Stimulated activated CD8-positive, alpha-beta memory T cell treated with anti-CD3 and anti-CD28 coated beads, Interleukin-7, amount 100 ng/mL, for 24 hours (primary cell): ENCODE measurements at regions not wholly inside any gene's neighbourhood (a gene's known extent, or its start where the extent isn't known, plus 50 kb on each side); places are given as distances from the start of the nearest gene placed in this dataset.
"Not testable (repeated sequence)": the region's sequence is repeated elsewhere in the genome, so short reads cannot be mapped to it uniquely, and the experiment has no call there.

Experiments used
- DNase-seq: peaks from one replicate; pipeline ENCODE4 v3.0.0-alpha.2; 2020; ENCODE audit warnings: low read depth

GRCh38 chr13:99698816-99699099 lies 197.5 kb downstream of the TM9SF2 start:
- DNase-seq = no peak

DNA sequence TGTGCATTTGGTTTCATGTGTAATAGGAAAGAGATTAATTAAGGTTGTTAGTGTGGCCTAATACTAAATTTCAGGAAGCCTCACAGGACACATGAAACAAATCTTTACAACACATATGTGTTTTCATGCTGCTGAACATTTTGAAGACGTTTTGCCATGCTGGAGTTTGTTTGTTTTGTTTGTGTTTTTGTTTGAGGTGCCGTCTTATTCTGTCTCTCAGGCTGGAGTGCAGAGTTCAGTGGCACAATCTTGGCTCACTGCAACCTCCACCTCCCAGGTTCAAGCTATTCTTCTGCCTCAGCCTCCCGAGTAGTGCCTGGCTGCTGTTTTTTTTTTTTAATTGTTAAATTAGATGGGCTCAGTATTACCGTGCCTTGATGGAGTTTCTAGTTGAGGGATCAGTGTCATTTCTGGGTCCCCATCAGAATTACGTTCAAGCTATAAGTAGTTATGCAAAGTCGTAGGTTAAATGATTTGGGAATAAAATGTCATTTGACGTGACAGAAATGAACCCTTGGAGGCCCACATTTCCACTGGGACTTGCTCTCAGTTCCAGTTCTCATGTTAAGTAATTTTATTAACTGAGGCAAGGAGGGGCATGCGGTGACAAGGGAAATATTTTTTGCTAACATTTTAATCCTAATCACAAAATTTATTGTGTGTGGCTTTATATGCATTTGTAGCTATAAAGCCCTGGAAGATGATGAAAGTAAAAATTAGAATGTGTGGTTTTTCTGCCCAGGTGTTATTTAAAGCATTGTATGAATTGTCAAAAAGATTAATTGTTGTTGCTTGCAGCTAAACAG lies 196.9 kb downstream of the TM9SF2 start:
- DNase-seq = no peak

- no peak for DNase-seq
Observed at GRCh38 chr13:99695857-99696256, 194.6 kb downstream of the TM9SF2 start.

DNA sequence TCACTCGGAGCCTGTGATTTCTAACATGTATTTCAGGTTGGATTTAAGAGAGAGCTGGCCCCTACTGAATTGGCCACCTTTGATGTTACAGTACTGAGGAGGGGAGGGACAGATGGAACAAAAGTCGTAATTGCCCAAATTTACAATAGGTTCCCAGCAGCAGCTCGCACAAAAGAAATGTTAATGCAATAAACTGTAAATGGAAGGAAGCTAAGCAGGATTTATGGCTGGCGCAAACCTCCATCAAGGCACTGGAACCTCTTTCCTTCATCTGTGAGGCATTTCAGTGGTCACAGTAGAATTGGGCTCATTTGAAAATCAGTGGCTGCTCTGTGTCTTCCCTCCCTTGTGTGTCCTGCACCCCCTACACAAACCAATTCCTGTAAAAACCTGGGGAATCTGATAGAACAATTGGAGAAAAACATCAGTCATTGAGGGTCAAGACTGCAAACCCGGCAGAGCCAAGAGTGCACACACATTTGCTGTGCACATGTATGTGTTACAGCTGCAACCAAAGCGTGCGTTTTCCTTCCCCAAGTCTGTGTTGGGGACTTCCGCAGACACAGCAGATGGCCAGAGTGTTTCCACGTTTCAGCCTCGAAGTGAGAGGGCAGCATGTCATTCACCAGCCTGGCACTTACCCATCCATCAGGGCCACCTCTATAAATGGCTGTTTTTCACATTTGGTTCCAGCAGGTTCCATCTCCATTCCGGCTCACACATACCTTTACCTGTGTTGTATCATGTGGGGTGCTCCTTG lies 192.8 kb downstream of the TM9SF2 start:
- no peak for DNase-seq

GRCh38 chr13:99693351-99693750 lies 192.1 kb downstream of the TM9SF2 start:
- DNase-seq = no peak

- DNase-seq = no peak
Observed at GRCh38 chr13:99692854-99693253, 191.6 kb downstream of the TM9SF2 start.

DNA sequence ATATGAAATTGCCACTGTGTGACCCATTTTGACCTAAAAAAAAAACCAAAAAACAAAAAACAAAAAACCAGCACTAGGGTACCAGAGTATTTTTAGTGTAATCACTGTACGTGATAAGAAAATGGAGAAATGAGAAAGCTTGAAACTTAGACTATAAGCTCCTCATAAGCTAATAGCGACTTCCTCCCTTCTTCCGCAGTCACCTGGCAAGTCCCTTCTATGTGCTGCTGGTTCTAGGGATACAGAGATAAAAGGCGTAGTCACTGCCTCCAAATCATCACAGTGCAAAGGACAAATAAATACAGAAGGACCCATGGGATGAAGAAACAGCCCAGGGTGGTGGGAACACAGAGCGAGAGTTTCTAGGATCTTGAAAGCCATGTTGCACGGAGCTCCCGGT lies 190.3 kb downstream of the TM9SF2 start:
- DNase-seq = no peak

DNA sequence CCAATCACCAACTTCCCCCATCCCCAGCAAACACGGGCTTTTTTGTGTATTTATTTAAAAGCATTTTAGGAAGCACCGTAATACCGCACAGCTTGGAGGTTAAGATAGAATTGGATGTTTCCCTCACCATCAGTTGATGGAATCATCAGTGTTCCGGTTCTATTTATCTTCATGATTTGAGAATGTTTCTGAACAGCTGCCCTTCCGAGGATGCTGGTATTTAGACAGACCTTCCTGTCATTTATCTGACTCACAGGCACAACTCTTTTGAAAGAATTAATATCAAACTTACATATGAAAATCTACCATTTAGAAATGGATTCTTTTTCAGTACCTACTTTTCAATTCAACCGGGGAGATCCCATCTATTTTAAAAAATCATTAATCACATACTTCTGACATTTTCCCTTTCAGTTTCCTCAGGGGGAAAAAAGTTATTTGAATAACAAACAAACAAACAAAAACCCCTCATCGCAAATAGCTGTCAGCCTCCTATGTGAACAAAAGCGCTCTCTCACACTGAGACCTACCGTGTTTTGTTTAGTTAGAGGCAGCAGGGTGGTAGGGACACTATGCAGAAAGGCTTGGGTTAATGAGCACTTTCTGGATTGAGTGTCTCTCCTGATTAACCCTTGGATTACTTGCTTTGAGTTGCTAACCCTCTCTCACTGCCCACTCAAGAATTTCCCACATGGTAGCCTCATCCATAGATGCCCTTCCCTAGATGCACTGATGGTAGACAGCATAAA lies 189.3 kb downstream of the TM9SF2 start:
- no peak for DNase-seq

- DNase-seq = no peak
Observed at GRCh38 chr13:99689955-99690354, 188.7 kb downstream of the TM9SF2 start.

GRCh38 chr13:99688776-99689175 lies 187.5 kb downstream of the TM9SF2 start:
- DNase-seq = no peak

GRCh38 chr13:99687723-99688397 lies 186.6 kb downstream of the TM9SF2 start:
- DNase-seq = no peak

GRCh38 chr13:99686944-99687411 lies 185.7 kb downstream of the TM9SF2 start:
- no peak for DNase-seq

DNA sequence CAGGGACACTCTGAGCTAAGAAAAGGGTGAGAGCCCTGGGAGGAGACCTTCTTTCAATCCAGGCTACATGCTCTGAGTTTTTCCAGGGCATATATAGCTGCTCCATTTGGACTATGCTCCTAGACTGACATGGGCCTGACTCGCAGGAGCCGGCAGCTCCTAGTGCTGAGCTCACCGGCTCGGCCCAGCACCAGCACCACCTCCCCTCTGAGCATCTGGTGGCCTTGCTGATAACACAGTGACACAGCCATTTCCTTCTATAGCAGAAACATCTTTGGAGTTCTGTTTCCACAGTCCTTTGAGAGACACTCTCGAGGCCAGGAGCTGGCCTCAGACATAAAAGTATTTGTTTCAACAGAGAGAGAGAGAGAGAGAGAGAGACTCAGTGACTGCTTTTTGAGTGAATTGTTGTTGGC lies 184.9 kb downstream of the TM9SF2 start:
- DNase-seq = no peak

DNA sequence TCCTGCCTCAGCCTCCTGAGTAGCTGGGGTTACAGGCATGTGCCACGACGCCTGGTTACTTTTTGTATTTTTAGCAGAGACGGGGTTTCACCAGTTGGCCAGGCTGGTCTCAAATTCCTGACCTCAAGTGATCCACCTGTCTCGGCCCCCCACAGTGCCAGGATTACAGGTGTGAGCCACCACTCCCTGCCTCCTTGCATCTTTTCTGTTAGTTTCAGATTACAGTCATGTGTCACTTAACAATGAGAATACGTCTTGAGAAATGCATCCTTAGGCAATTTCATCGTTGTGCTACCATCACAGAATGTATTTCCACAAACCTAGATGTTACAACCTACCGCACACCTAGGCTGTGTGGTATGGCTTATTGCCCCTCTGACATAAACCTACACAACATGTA lies 180.4 kb downstream of the TM9SF2 start:
- DNase-seq = no peak

DNA sequence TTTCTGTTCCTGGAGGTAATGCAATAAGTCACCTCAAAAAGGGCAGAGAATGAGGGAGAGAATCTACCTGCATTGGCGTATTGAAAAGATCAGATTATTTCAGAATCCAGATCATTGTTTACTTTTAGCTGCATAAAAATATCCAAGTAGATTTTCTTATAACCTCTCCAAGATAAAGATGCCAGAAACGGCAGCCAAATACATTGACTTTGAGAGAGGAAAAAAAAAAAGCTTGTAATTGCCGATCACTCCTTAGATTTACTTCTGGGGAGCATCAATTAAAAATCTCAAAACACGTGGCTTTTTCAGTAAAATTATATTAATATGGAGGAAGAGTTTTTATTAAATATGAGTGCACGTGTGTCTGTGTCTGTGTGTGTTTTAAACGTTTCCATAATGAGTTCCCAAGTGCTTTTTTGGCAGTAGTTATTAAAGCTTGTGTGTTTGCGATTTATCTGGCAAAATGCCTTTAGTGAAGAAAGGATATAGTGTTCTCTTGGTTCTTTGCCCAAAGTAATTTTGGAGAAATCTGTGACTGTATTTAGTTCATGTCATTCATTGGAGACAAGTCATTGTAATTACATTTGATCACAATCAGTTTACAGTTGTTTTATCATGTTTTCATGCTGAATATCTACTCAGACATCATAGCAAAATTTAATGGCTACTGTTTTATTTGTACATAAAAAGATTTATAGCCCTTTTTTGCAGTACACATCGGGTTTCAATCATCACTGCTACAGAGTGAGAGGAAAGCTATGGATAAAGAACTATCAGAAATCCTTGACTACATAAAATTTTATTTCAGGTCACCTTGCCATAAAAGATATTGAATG lies 176.1 kb downstream of the TM9SF2 start:
- DNase-seq = no peak

DNA sequence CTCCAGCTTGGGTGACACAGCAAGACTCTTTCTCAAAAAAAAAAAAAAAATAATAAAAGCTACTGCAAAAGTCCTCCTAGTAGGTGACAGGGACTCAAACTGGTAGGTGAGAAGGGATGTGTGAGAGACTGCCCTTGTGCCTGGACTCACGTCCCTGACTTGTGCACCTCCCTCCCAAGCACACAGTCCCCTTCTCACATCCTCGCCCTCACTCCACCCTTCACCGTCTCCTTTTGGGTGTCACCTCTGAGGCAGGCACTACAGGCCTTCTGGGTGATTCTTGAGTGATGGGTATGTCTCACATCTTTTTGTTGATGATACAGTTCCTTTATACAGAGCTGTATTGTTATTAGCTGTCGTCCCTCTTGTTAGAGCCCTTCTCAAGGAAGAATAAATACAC lies 170.5 kb downstream of the TM9SF2 start:
- no peak for DNase-seq

DNA sequence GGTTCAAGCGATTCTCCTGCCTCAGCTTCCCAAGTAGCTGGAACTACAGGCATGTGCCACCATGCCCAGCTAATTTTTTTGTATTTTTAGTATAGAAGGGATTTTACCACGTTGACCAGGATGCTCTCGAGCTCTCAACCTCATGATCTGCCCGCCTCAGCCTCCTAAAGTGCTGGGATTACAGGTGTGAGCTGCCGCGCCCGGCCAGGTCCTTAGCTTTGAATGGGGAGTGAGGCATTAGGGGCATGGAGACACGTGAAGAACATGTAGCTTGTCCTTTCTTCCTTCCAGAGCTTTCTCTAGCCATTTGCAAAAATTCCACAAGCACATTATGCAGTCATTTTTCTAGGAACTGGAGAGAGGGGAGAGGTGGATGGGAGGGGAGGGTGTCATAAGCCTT lies 167.8 kb downstream of the TM9SF2 start:
- not testable (repeated sequence) for DNase-seq

GRCh38 chr13:99666146-99666805 lies 165.0 kb downstream of the TM9SF2 start:
- no peak for DNase-seq

- no peak for DNase-seq
Observed at GRCh38 chr13:99665711-99666110, 164.4 kb downstream of the TM9SF2 start.

DNA sequence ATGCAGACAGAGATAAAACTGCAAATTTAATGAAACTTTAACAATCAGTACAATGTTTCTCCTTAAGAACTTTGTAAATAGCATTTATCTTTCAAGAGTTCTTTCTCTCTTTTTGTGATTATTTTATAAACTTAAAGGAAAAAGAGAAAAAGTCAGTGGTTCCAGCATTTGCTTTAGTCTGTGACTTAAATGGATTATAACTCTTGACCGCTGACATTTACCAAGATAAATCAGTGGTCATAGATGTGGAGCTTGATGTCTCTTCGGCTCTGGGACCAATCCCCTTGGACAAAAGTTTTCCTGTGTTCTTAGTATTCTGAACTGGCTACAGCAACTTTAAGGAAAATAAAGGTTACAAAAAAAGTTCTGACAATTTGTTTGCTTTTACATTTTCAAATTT lies 162.6 kb downstream of the TM9SF2 start:
- DNase-seq = no peak
